GM23338 (cell line): ENCODE measurements at regions not wholly inside any gene's neighbourhood (a gene's known extent, or its start where the extent isn't known, plus 50 kb on each side); places are given as distances from the start of the nearest gene placed in this dataset.

ENCODE experiments used
- ATAC-seq: fragments of 200-7000 bp; cut with Tn5 transposase; 3 replicates; pipeline ENCODE4 v1.9.1; 2020
- DNase-seq: peaks from one replicate; pipeline ENCODE4 v3.0.0-alpha.2; 2015; ENCODE audit warnings: low spot score
- H2AFZ ChIP-seq: fragments of 200-600 bp; sonication (generic); 2 replicates; pipeline ENCODE4 v1.8.0; 2016; ENCODE audit warnings: antibody characterized with exemption, mild to moderate bottlenecking, moderate library complexity
- H3F3A ChIP-seq: fragments of 200-600 bp; sonication (generic); replicated peaks from 2 replicates; pipeline ENCODE4 v1.8.0; 2017; ENCODE audit warnings: antibody characterized with exemption, mixed run types, low read depth
- H3K27ac ChIP-seq: fragments of 200-600 bp; sonication (generic); 2 replicates; pipeline ENCODE4 v1.6.1; 2016; ENCODE audit warnings: low read depth
- H3K27me3 ChIP-seq: fragments of 200-600 bp; sonication (generic); 2 replicates; pipeline ENCODE4 v1.8.0; 2016; ENCODE audit warnings: mild to moderate bottlenecking, mixed run types, moderate library complexity; ENCODE audit not compliant: insufficient read depth
- H3K36me3 ChIP-seq: fragments of 200-600 bp; sonication (generic); 2 replicates; pipeline ENCODE4 v1.8.0; 2016; ENCODE audit warnings: mild to moderate bottlenecking; ENCODE audit not compliant: insufficient read depth
- H3K4me1 ChIP-seq: fragments of 200-600 bp; sonication (generic); 2 replicates; pipeline ENCODE4 v1.8.0; 2016; ENCODE audit warnings: mild to moderate bottlenecking, moderate library complexity; ENCODE audit not compliant: insufficient read depth
- H3K4me2 ChIP-seq: fragments of 200-600 bp; sonication (generic); 2 replicates; pipeline ENCODE4 v1.7.1; 2017; ENCODE audit warnings: mixed run types
- H3K4me3 ChIP-seq: fragments of 200-600 bp; sonication (generic); 2 replicates; pipeline ENCODE4 v1.6.1; 2016; ENCODE audit warnings: mixed run types
- H3K79me2 ChIP-seq: fragments of 200-600 bp; sonication (generic); replicated peaks from 2 replicates; pipeline ENCODE4 v1.8.0; 2017; ENCODE audit warnings: mild to moderate bottlenecking; ENCODE audit not compliant: insufficient read depth
- H3K9me2 ChIP-seq: fragments of 200-600 bp; sonication (generic); 2 replicates; pipeline ENCODE4 v1.8.0; 2017; ENCODE audit not compliant: insufficient read depth
- H4K20me1 ChIP-seq: fragments of 200-600 bp; sonication (generic); replicated peaks from 2 replicates; pipeline ENCODE4 v1.8.0; 2017; ENCODE audit warnings: mild to moderate bottlenecking; ENCODE audit not compliant: insufficient read depth
- H3K27ac Mint-ChIP-seq: 2 replicates; pipeline ENCODE4 v1.8.0; 2020; ENCODE audit warnings: inconsistent platforms, mild to moderate bottlenecking, moderate library complexity, mixed read lengths
- H3K27me3 Mint-ChIP-seq: 3 replicates; pipeline ENCODE4 v1.8.0; 2022; ENCODE audit warnings: low read depth, mild to moderate bottlenecking, moderate library complexity, mixed read lengths, inconsistent platforms; ENCODE audit not compliant: insufficient read depth, poor library complexity
- H3K36me3 Mint-ChIP-seq: 3 replicates; pipeline ENCODE4 v1.8.0; 2021; ENCODE audit warnings: low read depth, mild to moderate bottlenecking, inconsistent platforms, moderate library complexity, mixed read lengths
- H3K4me1 Mint-ChIP-seq: 3 replicates; pipeline ENCODE4 v1.8.0; 2020; ENCODE audit warnings: mild to moderate bottlenecking, inconsistent platforms, mixed read lengths
- H3K4me3 Mint-ChIP-seq: 3 replicates; pipeline ENCODE4 v1.8.0; 2021; ENCODE audit warnings: moderate library complexity, mild to moderate bottlenecking, inconsistent platforms, mixed read lengths
- H3K9me3 Mint-ChIP-seq: 3 replicates; pipeline ENCODE4 v1.8.0; 2020; ENCODE audit warnings: moderate library complexity, mild to moderate bottlenecking, inconsistent platforms, mixed read lengths
- CTCF ChIP-seq, 2 experiments: fragments of 200-600 bp in 1 of 2; sonication (generic) in 1 of 2; conservative IDR thresholded peaks; 2 replicates each; pipeline versions ENCODE4 v1.5.1 to v1.6.1; 2016 to 2017; ENCODE audit warnings: antibody characterized with exemption in 2 of 2, low read depth in 2 of 2, mild to moderate bottlenecking in 2 of 2, moderate library complexity in 1 of 2
- ETS1 ChIP-seq: IDR thresholded peaks from 2 replicates; pipeline ENCODE4 v1.6.1; 2016; ENCODE audit warnings: antibody characterized with exemption
- EZH2phosphoT487 ChIP-seq: fragments of 200-600 bp; sonication (generic); IDR thresholded peaks from one replicate; pipeline ENCODE4 v1.8.1; 2018; ENCODE audit warnings: antibody characterized with exemption; ENCODE audit not compliant: unreplicated experiment
- NANOG ChIP-seq: IDR thresholded peaks from 2 replicates; pipeline ENCODE4 v1.6.1; 2016; ENCODE audit warnings: antibody characterized with exemption, borderline replicate concordance
- POLR2AphosphoS5 ChIP-seq: IDR thresholded peaks from 2 replicates; pipeline ENCODE4 v1.6.1; 2016; ENCODE audit warnings: antibody characterized with exemption, low read depth
- STAT1 ChIP-seq: IDR thresholded peaks from one replicate; pipeline ENCODE4 v1.6.1; 2016; ENCODE audit warnings: antibody characterized with exemption; ENCODE audit not compliant: unreplicated experiment
- ZNF114 ChIP-seq: fragments of 250-450 bp; sonication (Bioruptor Pico); IDR thresholded peaks from 2 replicates; pipeline ENCODE4 v1.5.0; 2020; ENCODE audit warnings: mild to moderate bottlenecking, moderate library complexity
- TF ChIP-seq, protein P1 (sequence below): fragments of 250-450 bp; sonication (Bioruptor Pico); IDR thresholded peaks from 2 replicates; pipeline ENCODE4 v1.5.0; 2020; ENCODE audit warnings: mild to moderate bottlenecking, moderate library complexity

DNA sequence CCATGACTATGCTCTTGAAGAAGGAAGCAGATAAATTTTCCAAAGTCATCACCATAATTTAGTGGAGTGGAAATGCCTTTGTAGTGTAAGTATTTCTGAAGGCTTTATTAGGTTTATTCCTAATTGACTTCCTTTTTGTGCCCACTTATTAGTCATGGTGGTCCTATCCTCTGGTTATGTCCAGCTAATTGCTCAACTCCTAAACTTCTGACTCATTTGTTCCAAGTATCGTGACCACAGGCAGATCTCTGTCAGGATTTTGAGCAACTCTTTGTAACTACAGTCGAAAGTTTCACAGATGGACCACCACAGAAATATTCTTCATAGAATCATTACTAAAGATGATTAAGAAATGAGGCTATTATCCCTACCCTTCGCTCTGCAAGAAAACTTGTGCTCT lies 315.6 kb upstream of the PTCHD4 start:
- no peaks in the 10 kb centered on the region for H3K4me1 ChIP-seq
- ATAC-seq (no peak), DNase-seq (no peak)
- no peak overlapping the region for H3K4me3 ChIP-seq
- H3K9me3 Mint-ChIP-seq = peaks cover 13% of the 10 kb centered on the region
- H3K9me2 ChIP-seq = no peaks in the 10 kb centered on the region
- H3K27ac ChIP-seq = no peak overlapping the region
- no peaks in the 10 kb centered on the region for H3K36me3 ChIP-seq
- no peaks in the 10 kb centered on the region for H3K4me1 Mint-ChIP-seq
- H3K36me3 Mint-ChIP-seq = peaks cover 10% of the 10 kb centered on the region; the same call in 2 of the 3 replicates
- H2AFZ ChIP-seq = 0 out of 2 replicates have a peak overlapping the region, but pooled peaks have one; percentile 7
- no peak overlapping the region for H3K4me2 ChIP-seq
- H3K27ac Mint-ChIP-seq = no peak overlapping the region
- no peaks in the 10 kb centered on the region for H3K27me3 ChIP-seq
- no peak for TF ChIP-seq EZH2phosphoT487
- TF ChIP-seq ZNF114 (CRISPR knock-in tag) = no peak
- no peak for TF ChIP-seq STAT1
- TF ChIP-seq, protein P1, sequence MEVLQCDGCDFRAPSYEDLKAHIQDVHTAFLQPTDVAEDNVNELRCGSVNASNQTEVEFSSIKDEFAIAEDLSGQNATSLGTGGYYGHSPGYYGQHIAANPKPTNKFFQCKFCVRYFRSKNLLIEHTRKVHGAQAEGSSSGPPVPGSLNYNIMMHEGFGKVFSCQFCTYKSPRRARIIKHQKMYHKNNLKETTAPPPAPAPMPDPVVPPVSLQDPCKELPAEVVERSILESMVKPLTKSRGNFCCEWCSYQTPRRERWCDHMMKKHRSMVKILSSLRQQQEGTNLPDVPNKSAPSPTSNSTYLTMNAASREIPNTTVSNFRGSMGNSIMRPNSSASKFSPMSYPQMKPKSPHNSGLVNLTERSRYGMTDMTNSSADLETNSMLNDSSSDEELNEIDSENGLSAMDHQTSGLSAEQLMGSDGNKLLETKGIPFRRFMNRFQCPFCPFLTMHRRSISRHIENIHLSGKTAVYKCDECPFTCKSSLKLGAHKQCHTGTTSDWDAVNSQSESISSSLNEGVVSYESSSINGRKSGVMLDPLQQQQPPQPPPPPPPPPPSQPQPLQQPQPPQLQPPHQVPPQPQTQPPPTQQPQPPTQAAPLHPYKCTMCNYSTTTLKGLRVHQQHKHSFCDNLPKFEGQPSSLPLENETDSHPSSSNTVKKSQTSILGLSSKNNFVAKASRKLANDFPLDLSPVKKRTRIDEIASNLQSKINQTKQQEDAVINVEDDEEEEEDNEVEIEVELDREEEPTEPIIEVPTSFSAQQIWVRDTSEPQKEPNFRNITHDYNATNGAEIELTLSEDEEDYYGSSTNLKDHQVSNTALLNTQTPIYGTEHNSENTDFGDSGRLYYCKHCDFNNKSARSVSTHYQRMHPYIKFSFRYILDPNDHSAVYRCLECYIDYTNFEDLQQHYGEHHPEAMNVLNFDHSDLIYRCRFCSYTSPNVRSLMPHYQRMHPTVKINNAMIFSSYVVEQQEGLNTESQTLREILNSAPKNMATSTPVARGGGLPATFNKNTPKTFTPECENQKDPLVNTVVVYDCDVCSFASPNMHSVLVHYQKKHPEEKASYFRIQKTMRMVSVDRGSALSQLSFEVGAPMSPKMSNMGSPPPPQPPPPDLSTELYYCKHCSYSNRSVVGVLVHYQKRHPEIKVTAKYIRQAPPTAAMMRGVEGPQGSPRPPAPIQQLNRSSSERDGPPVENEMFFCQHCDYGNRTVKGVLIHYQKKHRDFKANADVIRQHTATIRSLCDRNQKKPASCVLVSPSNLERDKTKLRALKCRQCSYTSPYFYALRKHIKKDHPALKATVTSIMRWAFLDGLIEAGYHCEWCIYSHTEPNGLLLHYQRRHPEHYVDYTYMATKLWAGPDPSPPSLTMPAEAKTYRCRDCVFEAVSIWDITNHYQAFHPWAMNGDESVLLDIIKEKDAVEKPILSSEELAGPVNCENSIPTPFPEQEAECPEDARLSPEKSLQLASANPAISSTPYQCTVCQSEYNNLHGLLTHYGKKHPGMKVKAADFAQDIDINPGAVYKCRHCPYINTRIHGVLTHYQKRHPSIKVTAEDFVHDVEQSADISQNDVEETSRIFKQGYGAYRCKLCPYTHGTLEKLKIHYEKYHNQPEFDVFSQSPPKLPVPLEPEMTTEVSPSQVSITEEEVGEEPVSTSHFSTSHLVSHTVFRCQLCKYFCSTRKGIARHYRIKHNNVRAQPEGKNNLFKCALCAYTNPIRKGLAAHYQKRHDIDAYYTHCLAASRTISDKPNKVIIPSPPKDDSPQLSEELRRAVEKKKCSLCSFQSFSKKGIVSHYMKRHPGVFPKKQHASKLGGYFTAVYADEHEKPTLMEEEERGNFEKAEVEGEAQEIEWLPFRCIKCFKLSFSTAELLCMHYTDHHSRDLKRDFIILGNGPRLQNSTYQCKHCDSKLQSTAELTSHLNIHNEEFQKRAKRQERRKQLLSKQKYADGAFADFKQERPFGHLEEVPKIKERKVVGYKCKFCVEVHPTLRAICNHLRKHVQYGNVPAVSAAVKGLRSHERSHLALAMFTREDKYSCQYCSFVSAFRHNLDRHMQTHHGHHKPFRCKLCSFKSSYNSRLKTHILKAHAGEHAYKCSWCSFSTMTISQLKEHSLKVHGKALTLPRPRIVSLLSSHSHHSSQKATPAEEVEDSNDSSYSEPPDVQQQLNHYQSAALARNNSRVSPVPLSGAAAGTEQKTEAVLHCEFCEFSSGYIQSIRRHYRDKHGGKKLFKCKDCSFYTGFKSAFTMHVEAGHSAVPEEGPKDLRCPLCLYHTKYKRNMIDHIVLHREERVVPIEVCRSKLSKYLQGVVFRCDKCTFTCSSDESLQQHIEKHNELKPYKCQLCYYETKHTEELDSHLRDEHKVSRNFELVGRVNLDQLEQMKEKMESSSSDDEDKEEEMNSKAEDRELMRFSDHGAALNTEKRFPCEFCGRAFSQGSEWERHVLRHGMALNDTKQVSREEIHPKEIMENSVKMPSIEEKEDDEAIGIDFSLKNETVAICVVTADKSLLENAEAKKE (CRISPR knock-in tag) = no peak
- no peaks in the 10 kb centered on the region for H3F3A ChIP-seq
- H3K4me3 Mint-ChIP-seq = no peak overlapping the region
- no peaks in the 10 kb centered on the region for H3K27me3 Mint-ChIP-seq
- no peaks in the 10 kb centered on the region for H3K79me2 ChIP-seq
- no peaks in the 10 kb centered on the region for H4K20me1 ChIP-seq

DNA sequence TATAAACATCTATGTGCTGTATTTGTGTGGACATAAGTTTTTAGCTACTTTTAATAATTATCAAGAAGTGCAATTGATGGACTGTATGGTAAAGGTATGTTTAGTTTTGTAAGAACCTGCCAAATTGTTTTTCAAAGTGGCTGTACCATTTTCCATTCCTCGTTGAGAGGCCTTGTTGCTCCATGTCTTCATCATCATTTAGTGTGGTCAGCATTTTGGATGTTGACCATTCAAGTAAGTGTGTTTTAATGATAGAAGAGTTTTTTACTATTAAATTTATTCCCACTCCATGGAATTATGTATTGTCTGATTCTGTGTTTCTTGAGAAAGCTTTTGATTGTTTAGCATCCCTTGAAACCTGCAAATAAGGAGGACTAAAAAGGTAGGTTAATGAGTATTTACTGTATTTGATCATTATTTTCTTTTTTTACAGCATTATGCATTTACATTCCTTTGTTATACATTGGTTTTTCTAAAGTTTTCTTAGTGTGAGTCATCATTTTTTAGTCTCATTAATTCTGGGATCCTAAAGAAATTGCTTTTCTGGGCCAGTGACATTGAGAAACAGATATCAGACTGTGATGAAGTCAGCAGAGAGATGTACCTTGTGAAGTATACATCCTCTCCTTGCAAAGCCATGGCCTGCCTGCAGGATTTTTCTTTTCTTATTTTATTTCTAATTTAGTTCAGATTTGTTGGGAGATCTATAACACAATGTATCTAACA lies 312.8 kb upstream of the PTCHD4 start:
- Mint-ChIP-seq H3K4me3 (no peak overlapping the region), H3K9me3 (peaks cover 13% of the 10 kb centered on the region), H3K36me3 (peaks cover 10% of the 10 kb centered on the region; the same call in 2 of the 3 replicates), H3K4me1 (peaks cover 3% of the 10 kb centered on the region; the same call in 1 of the 3 replicates), H3K27ac (no peak overlapping the region), H3K27me3 (peaks cover under 1% of the 10 kb centered on the region)
- Histone ChIP-seq H3K4me2 (no peak overlapping the region), H3K9me2 (no peaks in the 10 kb centered on the region), H3F3A (no peaks in the 10 kb centered on the region), H3K4me3 (no peak overlapping the region), H3K36me3 (no peaks in the 10 kb centered on the region), H3K27ac (no peak overlapping the region), H3K4me1 (no peaks in the 10 kb centered on the region), H3K27me3 (no peaks in the 10 kb centered on the region), H2AFZ (no peak overlapping the region), H3K79me2 (no peaks in the 10 kb centered on the region), H4K20me1 (no peaks in the 10 kb centered on the region)
- ATAC-seq = no peak
- no peak for DNase-seq
- no peak for TF ChIP-seq ZNF114 (CRISPR knock-in tag)
- no peak for TF ChIP-seq CTCF (conservative IDR thresholded peaks at IDR 0.05; ENCODE audit: low read depth in 2 of 2)
- TF ChIP-seq STAT1 = no peak
- TF ChIP-seq EZH2phosphoT487 = no peak
- no peak for TF ChIP-seq NANOG
- TF ChIP-seq ETS1 = no peak
- no peak for TF ChIP-seq POLR2AphosphoS5
